Medulla oblongata (tissue), 1 donor: ENCODE measurements at regions not wholly inside any gene's neighbourhood (a gene's known extent, or its start where the extent isn't known, plus 50 kb on each side); places are given as distances from the start of the nearest gene placed in this dataset.
"Not testable (repeated sequence)": the region's sequence is repeated elsewhere in the genome, so short reads cannot be mapped to it uniquely, and the experiment has no call there.

ENCODE experiments used
- DNase-seq: peaks from one replicate; pipeline ENCODE4 v3.0.0-alpha.2; 2015; ENCODE audit errors: extremely low spot score

- DNase-seq, result no peak
Observed at GRCh38 chr2:203585516-203585915, 50.4 kb upstream of the RAPH1 start.

- DNase-seq, result no peak
Observed at GRCh38 chr2:203586206-203586605, 51.1 kb upstream of the RAPH1 start.

- no peak for DNase-seq
Observed at GRCh38 chr2:203586696-203587095, 51.6 kb upstream of the RAPH1 start.

- no peak for DNase-seq
Observed at GRCh38 chr2:203590496-203590895, 55.4 kb upstream of the RAPH1 start.

DNA sequence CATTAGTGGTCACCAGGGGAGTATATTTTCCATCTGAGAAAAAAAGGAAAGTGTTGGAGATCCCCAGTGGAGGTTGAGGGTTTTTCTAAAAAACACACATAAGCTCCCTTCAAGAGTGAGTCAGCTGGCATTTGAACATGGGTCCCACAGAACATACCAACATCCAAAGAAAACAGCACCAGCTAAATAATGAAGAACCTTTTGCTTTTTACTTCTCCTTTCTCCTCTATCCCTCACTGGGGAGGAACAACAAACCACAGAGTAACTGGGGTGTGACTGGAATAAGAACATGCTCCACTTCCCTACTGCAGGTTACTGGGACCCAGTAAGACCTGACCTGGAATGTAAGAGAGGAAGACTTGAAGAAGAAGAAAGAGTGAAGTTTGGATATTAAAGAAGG lies 56.5 kb upstream of the RAPH1 start:
- DNase-seq, result peak; percentile 30

GRCh38 chr2:203592470-203592869 lies 57.4 kb upstream of the RAPH1 start:
- DNase-seq, result no peak

GRCh38 chr2:203594541-203594940 lies 59.4 kb upstream of the RAPH1 start:
- DNase-seq, result no peak

GRCh38 chr2:203596183-203596582 lies 61.1 kb upstream of the RAPH1 start:
- DNase-seq, result no peak

DNA sequence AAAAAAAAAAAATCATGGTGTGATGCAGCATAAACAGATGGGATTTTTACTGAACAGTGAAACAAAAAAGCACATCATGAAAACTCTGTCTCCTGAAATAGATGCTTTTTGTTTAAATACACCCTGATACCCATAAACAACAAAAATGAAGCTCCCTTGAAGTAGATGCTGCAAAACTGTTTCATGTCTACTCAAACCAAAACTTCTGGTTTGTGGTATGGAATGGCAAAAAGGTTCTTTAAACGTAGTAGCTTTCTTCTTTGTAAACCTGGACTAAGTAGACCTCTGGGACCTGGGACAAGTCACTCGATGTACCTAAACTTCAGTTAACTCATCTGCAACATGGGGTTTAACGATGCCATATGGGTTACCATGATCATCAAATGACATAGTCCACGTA lies 64.4 kb upstream of the RAPH1 start:
- DNase-seq, result no peak

GRCh38 chr2:203600286-203600685 lies 65.2 kb upstream of the RAPH1 start:
- no peak for DNase-seq

GRCh38 chr2:203603456-203604389 lies 68.6 kb upstream of the RAPH1 start:
- DNase-seq, result no peak

DNA sequence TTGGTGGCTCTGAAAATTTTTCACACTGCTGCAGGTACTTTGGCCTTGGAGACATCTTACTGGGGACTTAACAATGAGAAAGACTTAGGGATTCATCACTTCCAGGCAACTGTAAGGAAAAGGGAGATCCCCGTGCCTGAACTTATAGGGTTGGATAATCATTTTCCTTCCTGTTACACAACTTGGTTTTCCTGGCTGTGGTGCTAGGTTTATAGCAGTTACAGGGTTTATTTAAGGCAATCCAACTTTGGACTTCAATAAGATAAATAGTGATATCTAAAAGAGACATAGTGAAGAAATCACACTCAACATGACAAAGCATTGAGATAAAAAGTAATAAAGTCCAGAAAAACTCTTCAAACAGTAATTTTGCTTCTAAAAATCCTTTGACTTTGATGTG lies 70.2 kb upstream of the RAPH1 start:
- no peak for DNase-seq

DNA sequence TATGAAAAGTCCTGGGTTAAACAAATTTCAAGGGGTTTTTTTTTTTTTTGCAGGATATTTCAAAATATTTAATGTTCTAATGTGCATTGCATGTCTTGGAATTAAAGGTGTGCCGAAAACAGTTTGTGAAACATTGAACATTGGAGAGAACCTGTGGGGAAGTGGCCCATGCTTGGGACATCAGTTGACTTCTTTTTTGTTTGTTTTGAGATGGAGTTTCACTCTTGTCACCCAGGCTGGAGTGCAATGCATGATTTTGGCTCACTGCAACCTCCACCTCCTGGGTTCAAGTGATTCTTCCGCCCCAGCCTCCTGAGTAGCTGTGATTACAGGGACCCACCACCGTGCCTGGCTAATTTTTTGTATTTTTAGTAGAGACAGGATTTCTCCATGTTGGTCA lies 71.0 kb upstream of the RAPH1 start:
- DNase-seq, result no peak

GRCh38 chr2:203610558-203610957 lies 75.5 kb upstream of the RAPH1 start:
- DNase-seq, result no peak

DNA sequence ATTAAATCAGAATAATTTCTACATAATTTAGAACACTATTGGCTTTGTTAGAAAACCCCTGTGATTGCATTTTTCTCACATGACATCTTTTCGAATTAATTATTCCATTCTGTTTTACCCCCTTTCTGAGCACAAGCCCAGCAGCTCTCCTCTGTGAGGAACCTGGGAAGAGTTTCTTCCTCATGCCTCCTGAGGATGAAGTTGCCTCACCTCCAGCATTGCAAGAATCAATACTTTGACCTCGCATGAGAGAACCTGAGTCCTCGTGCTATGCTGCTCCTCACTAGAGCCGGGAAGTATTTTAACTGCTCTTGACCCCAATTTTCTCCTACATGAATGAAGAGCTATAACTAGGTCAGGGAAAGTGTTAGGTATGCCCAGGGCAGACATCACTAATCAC lies 77.1 kb upstream of the RAPH1 start:
- DNase-seq, result no peak

DNA sequence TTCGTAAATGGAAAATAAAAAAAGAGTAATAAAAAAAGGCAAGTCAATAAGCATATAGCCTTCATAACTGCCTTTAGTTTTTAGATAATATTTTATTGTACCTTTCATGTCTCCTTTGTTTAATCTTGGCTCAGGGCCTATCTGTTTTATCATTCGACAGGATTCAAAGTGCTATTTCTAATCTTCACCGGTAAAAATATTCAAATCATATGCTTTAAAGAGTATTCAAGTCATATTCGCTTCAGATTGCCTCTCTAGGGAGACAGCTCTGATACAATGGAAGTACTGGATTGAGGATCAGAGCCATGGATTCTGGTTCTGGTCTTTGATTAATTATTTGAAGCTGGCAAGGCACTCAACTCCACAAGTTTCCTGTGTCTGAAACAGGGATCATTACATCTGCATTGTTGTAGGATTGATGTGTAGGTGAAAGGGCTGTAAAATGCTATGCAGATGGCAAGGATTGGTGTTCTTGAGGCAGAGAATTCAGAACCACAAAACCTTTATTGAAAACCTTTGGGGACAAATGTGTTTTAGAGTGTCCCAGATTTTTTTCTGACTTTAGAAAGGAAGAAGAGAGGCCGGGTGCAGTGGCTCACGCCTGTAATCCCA lies 84.3 kb upstream of the RAPH1 start:
- no peak for DNase-seq

GRCh38 chr2:203621981-203622515 lies 84.4 kb upstream of the CD28 start:
- DNase-seq, result no peak

DNA sequence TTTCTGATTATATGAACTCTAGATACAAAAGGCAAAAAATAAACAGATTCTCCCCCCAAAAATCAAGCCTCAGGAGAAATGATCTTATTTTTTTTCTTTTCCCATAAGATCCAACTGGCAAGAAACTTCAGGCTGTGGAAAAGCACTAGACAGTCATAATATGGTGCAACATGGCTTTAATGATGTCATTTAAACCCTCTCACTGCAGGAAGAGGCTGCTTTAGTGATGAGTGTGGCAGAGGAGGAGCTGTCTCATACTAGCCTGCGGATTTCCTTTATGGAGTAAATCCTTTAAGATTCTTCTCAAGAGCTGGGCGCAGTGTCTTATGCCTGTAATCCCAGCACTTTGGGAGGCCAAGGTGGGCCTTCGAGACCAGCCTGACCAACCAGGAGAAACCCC lies 83.3 kb upstream of the CD28 start:
- no peak for DNase-seq

DNA sequence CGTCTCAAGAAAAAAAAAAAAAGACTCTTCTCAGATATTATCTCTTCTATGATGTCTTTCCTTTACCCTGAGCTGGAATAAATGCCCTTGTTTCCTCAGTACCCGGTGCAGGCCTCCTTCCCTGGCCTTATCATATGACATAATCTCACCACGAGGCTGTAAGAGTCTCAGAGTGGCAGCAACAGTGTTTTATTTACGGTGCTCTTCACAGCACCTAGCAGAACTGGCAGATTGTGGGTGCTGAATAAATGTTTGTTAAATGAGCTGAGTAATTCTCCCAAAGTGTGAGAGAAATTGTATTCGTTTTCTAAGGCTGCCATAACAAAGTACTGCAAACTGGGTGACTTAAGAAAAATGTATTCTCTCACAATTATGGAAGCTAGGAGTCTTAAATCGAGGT lies 82.8 kb upstream of the CD28 start:
- DNase-seq, result no peak

DNA sequence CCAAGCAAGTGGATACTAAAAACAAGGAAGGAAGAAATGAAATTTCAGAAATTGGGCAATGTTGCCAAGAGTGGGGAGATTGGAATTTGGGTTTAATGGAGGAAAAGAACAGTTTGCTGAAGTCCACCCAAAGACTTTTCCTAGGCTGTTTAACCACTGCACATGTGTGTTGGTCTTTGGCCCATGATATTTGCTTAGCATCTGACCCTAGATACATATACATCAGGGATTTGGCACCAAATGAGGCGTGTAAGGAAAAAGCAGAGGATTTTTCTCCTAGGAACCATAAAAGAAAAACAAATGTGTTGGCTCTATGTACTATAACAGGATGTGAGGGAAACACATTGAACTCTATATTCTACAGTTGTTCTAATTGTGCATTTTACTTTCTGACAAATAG lies 80.7 kb upstream of the CD28 start:
- DNase-seq, result no peak

- DNase-seq, result not testable (repeated sequence)
Observed at GRCh38 chr2:203626247-203626646, 80.2 kb upstream of the CD28 start.

- DNase-seq, result no peak
Observed at GRCh38 chr2:203626952-203627681, 79.3 kb upstream of the CD28 start.
